ENCODE measurements at regions not wholly inside any gene's neighbourhood (a gene's known extent, or its start where the extent isn't known, plus 50 kb on each side); places are given as distances from the start of the nearest gene placed in this dataset.

DNA sequence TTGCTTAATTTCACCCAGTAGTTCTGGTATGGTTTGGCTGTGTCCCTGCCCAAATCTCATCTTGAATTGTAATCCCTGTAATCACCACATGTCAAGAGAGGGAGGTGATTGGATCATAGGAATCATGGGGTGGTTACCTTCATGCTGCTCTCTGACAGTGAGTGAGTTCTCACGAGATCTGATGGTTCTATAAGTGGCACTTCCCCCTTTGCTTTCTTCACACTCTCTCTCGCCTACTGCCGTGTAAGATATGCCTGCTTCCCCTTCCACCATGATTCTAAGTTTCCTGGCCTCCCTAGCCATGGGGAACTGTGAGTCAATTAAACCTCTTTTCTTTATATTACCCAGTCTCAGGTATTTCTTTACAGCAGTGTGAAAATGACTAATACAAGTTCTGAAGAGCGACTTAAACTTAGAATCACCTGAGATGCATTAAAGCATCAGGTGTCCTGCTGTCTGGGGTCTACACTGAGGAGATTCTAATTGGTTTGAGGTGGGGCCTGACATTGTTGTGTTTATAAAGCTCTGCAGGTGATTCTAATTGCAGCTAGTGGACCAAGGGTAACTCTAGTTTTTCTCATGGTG is 82.1 kb upstream of the DTNBP1 start:
- no peak for TF ChIP-seq TCF12 (IDR thresholded peaks at IDR 0.05; ENCODE audit: low read depth)
- no peak for TF ChIP-seq FOXM1 (IDR thresholded peaks at IDR 0.05; ENCODE audit: borderline replicate concordance, low read depth)
